ENCODE measurements at regions not wholly inside any gene's neighbourhood (a gene's known extent, or its start where the extent isn't known, plus 50 kb on each side); places are given as distances from the start of the nearest gene placed in this dataset.

DNA sequence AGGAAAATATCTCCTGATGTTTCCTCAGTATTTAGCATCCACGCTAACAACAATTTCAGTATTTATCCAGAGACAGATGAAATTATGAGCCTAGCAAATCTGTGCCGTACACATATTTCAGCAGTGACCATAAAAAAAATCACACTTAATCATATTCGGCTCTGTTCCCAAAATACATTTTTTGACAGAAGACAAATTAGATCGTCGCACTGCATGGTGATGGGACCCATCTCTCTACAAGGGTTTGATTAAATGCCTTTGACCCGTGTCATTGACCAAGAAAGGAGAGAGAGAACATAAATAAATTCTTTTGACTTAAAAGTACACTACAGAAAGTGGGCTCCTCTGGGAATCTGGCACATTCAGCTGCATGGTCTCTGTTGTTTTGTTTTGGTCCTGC lies 215.3 kb upstream of the SEMA6D start:
- H3K4me1 ChIP-seq (ENCODE audit: insufficient read depth, low read length, poor library complexity, severe bottlenecking), result peaks cover 17% of the 10 kb centered on the region
- no peak overlapping the region for H3K27ac ChIP-seq (ENCODE audit: low read depth, low read length, poor library complexity, severe bottlenecking)
- ChIA-PET POLR2A (ENCODE audit: low non-redundant PET) (no interaction called here), CTCF (no interaction called here)
- H3K27me3 ChIP-seq (replicated peaks; ENCODE audit: insufficient read depth, low read depth, low read length, poor library complexity), result no peaks in the 10 kb centered on the region
- intact Hi-C loops (cut with micrococcal nuclease; ENCODE audit: unreplicated experiment), result no loop called here
- no TSS peak for BruUV-seq (replicated peaks)
- no peak overlapping the region for H3K4me3 ChIP-seq (ENCODE audit: low read depth, low read length, poor library complexity, severe bottlenecking)
- no peak for DNase-seq (ENCODE audit: low spot score)
- H3K36me3 ChIP-seq (ENCODE audit: insufficient read depth, low read length, poor library complexity, severe bottlenecking), result no peaks in the 10 kb centered on the region
- no peak for TF ChIP-seq EZH2 (IDR thresholded peaks at IDR 0.05; ENCODE audit: borderline replicate concordance, low read depth, low read length, poor library complexity, severe bottlenecking)
- TF ChIP-seq, protein P1, sequence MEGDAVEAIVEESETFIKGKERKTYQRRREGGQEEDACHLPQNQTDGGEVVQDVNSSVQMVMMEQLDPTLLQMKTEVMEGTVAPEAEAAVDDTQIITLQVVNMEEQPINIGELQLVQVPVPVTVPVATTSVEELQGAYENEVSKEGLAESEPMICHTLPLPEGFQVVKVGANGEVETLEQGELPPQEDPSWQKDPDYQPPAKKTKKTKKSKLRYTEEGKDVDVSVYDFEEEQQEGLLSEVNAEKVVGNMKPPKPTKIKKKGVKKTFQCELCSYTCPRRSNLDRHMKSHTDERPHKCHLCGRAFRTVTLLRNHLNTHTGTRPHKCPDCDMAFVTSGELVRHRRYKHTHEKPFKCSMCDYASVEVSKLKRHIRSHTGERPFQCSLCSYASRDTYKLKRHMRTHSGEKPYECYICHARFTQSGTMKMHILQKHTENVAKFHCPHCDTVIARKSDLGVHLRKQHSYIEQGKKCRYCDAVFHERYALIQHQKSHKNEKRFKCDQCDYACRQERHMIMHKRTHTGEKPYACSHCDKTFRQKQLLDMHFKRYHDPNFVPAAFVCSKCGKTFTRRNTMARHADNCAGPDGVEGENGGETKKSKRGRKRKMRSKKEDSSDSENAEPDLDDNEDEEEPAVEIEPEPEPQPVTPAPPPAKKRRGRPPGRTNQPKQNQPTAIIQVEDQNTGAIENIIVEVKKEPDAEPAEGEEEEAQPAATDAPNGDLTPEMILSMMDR (conservative IDR thresholded peaks at IDR 0.05; ENCODE audit: low read depth, low read length), result no peak
- H3K9me3 ChIP-seq (ENCODE audit: low read depth, low read length, poor library complexity, severe bottlenecking), result no peaks in the 10 kb centered on the region

- intact Hi-C loops (cut with micrococcal nuclease; ENCODE audit: unreplicated experiment), result no loop called here
- H3K4me3 ChIP-seq (ENCODE audit: low read depth, low read length, poor library complexity, severe bottlenecking), result no peak overlapping the region
- no TSS peak for BruUV-seq (replicated peaks)
- H3K9me3 ChIP-seq (ENCODE audit: low read depth, low read length, poor library complexity, severe bottlenecking), result no peaks in the 10 kb centered on the region
- no peak overlapping the region for H3K27ac ChIP-seq (ENCODE audit: low read depth, low read length, poor library complexity, severe bottlenecking)
- DNase-seq (ENCODE audit: low spot score), result no peak
- no peaks in the 10 kb centered on the region for H3K36me3 ChIP-seq (ENCODE audit: insufficient read depth, low read length, poor library complexity, severe bottlenecking)
- ChIA-PET POLR2A (ENCODE audit: low non-redundant PET) (no interaction called here), CTCF (interaction anchor here (0.5 kb wide), 1 partner anchor 101 kb away, joined by 5 read pairs; no protein-coding TSS in a partner anchor)
- no peaks in the 10 kb centered on the region for H3K27me3 ChIP-seq (replicated peaks; ENCODE audit: insufficient read depth, low read depth, low read length, poor library complexity)
- H3K4me1 ChIP-seq (ENCODE audit: insufficient read depth, low read length, poor library complexity, severe bottlenecking), result peaks cover 29% of the 10 kb centered on the region
- no peak for TF ChIP-seq EZH2 (IDR thresholded peaks at IDR 0.05; ENCODE audit: borderline replicate concordance, low read depth, low read length, poor library complexity, severe bottlenecking)
- TF ChIP-seq, protein P1 (conservative IDR thresholded peaks at IDR 0.05; ENCODE audit: low read depth, low read length), result no peak
Observed at GRCh38 chr15:47503876-47504275, 213.4 kb upstream of the SEMA6D start.

DNA sequence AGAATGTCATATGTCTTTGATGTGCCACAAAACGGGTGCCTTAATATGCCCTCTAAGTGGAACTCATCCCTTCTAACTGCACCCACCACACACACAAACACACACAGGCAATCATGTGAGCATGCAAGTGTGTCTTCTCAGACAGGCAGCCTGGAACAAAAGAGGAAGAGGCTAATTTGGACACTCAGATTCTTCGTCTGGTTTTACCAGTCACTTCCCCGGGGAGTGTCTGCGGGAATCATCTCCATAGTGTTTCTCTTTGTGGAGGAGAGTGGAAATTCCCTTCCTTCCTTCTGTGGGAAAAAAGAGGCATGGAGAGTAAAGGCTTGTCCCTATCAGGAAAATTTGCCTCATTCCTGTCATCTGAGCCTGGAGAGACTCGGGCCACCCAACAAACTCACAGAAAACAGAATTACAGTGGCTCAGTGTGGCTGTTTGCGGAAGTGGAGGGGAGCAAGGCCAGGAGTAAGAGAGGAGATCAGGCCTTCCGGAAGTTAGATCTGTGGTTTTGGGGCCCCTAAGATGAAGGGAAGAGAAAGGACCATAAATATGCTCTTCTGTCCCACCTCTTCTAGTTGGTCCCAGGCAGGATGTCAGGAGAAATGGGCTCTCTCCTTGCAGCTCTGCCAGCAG lies 212.6 kb upstream of the SEMA6D start:
- Histone ChIP-seq H3K9me3 (ENCODE audit: low read depth, low read length, poor library complexity, severe bottlenecking) (no peaks in the 10 kb centered on the region), H3K36me3 (ENCODE audit: insufficient read depth, low read length, poor library complexity, severe bottlenecking) (no peaks in the 10 kb centered on the region), H3K27ac (ENCODE audit: low read depth, low read length, poor library complexity, severe bottlenecking) (no peak overlapping the region), H3K4me3 (ENCODE audit: low read depth, low read length, poor library complexity, severe bottlenecking) (no peak overlapping the region), H3K27me3 (replicated peaks; ENCODE audit: insufficient read depth, low read depth, low read length, poor library complexity) (no peaks in the 10 kb centered on the region), H3K4me1 (ENCODE audit: insufficient read depth, low read length, poor library complexity, severe bottlenecking) (peaks cover 29% of the 10 kb centered on the region)
- TF ChIP-seq EZH2 (IDR thresholded peaks at IDR 0.05; ENCODE audit: borderline replicate concordance, low read depth, low read length, poor library complexity, severe bottlenecking), result no peak
- TF ChIP-seq, protein P1 (conservative IDR thresholded peaks at IDR 0.05; ENCODE audit: low read depth, low read length), result no peak
- BruUV-seq (replicated peaks), result no TSS peak
- POLR2A ChIA-PET (ENCODE audit: low non-redundant PET), result no interaction called here
- CTCF ChIA-PET, result no interaction called here
- DNase-seq (ENCODE audit: low spot score), result no peak
- intact Hi-C loops (cut with micrococcal nuclease; ENCODE audit: unreplicated experiment), result no loop called here
